OCI-LY1 (cell line): ENCODE measurements at regions not wholly inside any gene's neighbourhood (a gene's known extent, or its start where the extent isn't known, plus 50 kb on each side); places are given as distances from the start of the nearest gene placed in this dataset.

Source experiments
- H2AFZ ChIP-seq: fragments of 200-600 bp; sonication (generic), shearing (Covaris generic); 2 replicates; pipeline ENCODE4 v1.6.0; 2014; ENCODE audit warnings: antibody characterized with exemption, mild to moderate bottlenecking, low read length
- H3F3A ChIP-seq: fragments of 200-600 bp; sonication (generic), shearing (Covaris generic); 2 replicates; pipeline ENCODE4 v1.6.0; 2014; ENCODE audit warnings: mild to moderate bottlenecking, antibody characterized with exemption, low read length, moderate library complexity; ENCODE audit not compliant: insufficient read depth
- H3K27ac ChIP-seq: fragments of 200-600 bp; sonication (generic); 2 replicates; pipeline ENCODE4 v1.5.1; 2014; ENCODE audit warnings: low read length, mixed run types, mild to moderate bottlenecking, low read depth; ENCODE audit not compliant: poor library complexity, severe bottlenecking
- H3K27me3 ChIP-seq: fragments of 200-600 bp; sonication (generic); 2 replicates; pipeline ENCODE4 v1.6.0; 2014; ENCODE audit warnings: antibody characterized with exemption, mild to moderate bottlenecking, low read length, moderate library complexity; ENCODE audit not compliant: insufficient read depth
- H3K36me3 ChIP-seq: fragments of 200-600 bp; sonication (generic); 2 replicates; pipeline ENCODE4 v1.6.1; 2014; ENCODE audit warnings: mild to moderate bottlenecking, antibody characterized with exemption, low read length, moderate library complexity, mixed read lengths; ENCODE audit not compliant: insufficient read depth
- H3K4me1 ChIP-seq: fragments of 200-600 bp; sonication (generic); 2 replicates; pipeline ENCODE4 v1.5.1; 2014; ENCODE audit warnings: mild to moderate bottlenecking, low read length, moderate library complexity; ENCODE audit not compliant: insufficient read depth, severe bottlenecking
- H3K4me2 ChIP-seq: fragments of 200-600 bp; sonication (generic), shearing (Covaris generic); 2 replicates; pipeline ENCODE4 v1.6.1; 2014; ENCODE audit warnings: low read length
- H3K4me3 ChIP-seq: fragments of 200-600 bp; sonication (generic); 2 replicates; pipeline ENCODE4 v1.5.1; 2014; ENCODE audit warnings: low read length, low read depth, mild to moderate bottlenecking, mixed read lengths; ENCODE audit not compliant: poor library complexity, severe bottlenecking
- H3K79me2 ChIP-seq: fragments of 200-600 bp; shearing (Covaris generic); 2 replicates; pipeline ENCODE4 v1.6.1; 2016; ENCODE audit warnings: mixed run types, low read length, mixed read lengths; ENCODE audit not compliant: insufficient read depth
- H3K9ac ChIP-seq: fragments of 200-600 bp; sonication (generic), shearing (Covaris generic); 2 replicates; pipeline ENCODE4 v1.6.1; 2014; ENCODE audit warnings: mild to moderate bottlenecking, low read length, mixed read lengths
- H3K9me2 ChIP-seq: fragments of 200-600 bp; sonication (generic), shearing (Covaris generic); 2 replicates; pipeline ENCODE4 v1.6.1; 2014; ENCODE audit warnings: low read depth, mild to moderate bottlenecking, low read length, mixed read lengths
- H3K9me3 ChIP-seq: fragments of 200-600 bp; shearing (Covaris generic); 2 replicates; pipeline ENCODE4 v1.6.1; 2014; ENCODE audit warnings: low read length, mixed read lengths
- H4K20me1 ChIP-seq: fragments of 200-600 bp; sonication (generic), shearing (Covaris generic); 2 replicates; pipeline ENCODE4 v1.6.0; 2016; ENCODE audit warnings: mild to moderate bottlenecking, low read length; ENCODE audit not compliant: insufficient read depth
- CTCF ChIP-seq: fragments of 200-600 bp; sonication (generic), shearing (Covaris generic); IDR thresholded peaks from 2 replicates; pipeline ENCODE4 v1.5.1; 2017; ENCODE audit warnings: mild to moderate bottlenecking, antibody characterized with exemption, low read length, moderate library complexity, mixed read lengths
- EZH2 ChIP-seq: fragments of 200-600 bp; sonication (generic), shearing (Covaris generic); IDR thresholded peaks from 2 replicates; pipeline ENCODE4 v1.8.0; 2017; ENCODE audit warnings: borderline replicate concordance, mixed run types, mild to moderate bottlenecking, antibody characterized with exemption, low read length, moderate library complexity, mixed read lengths

GRCh38 chr3:152586974-152587373 lies 248.0 kb upstream of the P2RY1 start:
- no peaks in the 10 kb centered on the region for H3F3A ChIP-seq

GRCh38 chr3:152587861-152588260 lies 247.1 kb upstream of the P2RY1 start:
- Histone ChIP-seq H3K36me3 (no peaks in the 10 kb centered on the region), H4K20me1 (no peaks in the 10 kb centered on the region), H2AFZ (no peak overlapping the region), H3F3A (no peaks in the 10 kb centered on the region), H3K4me1 (no peaks in the 10 kb centered on the region), H3K27ac (no peak overlapping the region), H3K4me3 (no peak overlapping the region), H3K9ac (no peak overlapping the region), H3K9me2 (no peaks in the 10 kb centered on the region), H3K79me2 (no peaks in the 10 kb centered on the region), H3K9me3 (no peaks in the 10 kb centered on the region), H3K27me3 (no peaks in the 10 kb centered on the region), H3K4me2 (no peak overlapping the region)
- TF ChIP-seq EZH2 (no peak), CTCF (no peak)

More at GRCh38 chr3:152586974-152587373, 248.0 kb upstream of the P2RY1 start:
- H3K27me3 ChIP-seq, result no peaks in the 10 kb centered on the region
- no peak overlapping the region for H3K9ac ChIP-seq
- no peak for TF ChIP-seq CTCF
- TF ChIP-seq EZH2, result no peak
- no peak overlapping the region for H2AFZ ChIP-seq
- no peaks in the 10 kb centered on the region for H3K36me3 ChIP-seq
- no peak overlapping the region for H3K4me2 ChIP-seq
- no peaks in the 10 kb centered on the region for H3K79me2 ChIP-seq
- H3K27ac ChIP-seq, result no peak overlapping the region
- H3K9me2 ChIP-seq, result no peaks in the 10 kb centered on the region
- H3K4me3 ChIP-seq, result no peak overlapping the region
- no peaks in the 10 kb centered on the region for H4K20me1 ChIP-seq
- H3K9me3 ChIP-seq, result no peaks in the 10 kb centered on the region
- no peaks in the 10 kb centered on the region for H3K4me1 ChIP-seq

- no peaks in the 10 kb centered on the region for H3K4me1 ChIP-seq
- no peak for TF ChIP-seq EZH2
- no peaks in the 10 kb centered on the region for H4K20me1 ChIP-seq
- H3F3A ChIP-seq, result no peaks in the 10 kb centered on the region
- H3K4me3 ChIP-seq, result no peak overlapping the region
- H3K9me3 ChIP-seq, result no peaks in the 10 kb centered on the region
- no peak overlapping the region for H3K4me2 ChIP-seq
- H3K79me2 ChIP-seq, result no peaks in the 10 kb centered on the region
- H3K27me3 ChIP-seq, result no peaks in the 10 kb centered on the region
- no peaks in the 10 kb centered on the region for H3K9me2 ChIP-seq
- no peak overlapping the region for H3K27ac ChIP-seq
- H3K36me3 ChIP-seq, result no peaks in the 10 kb centered on the region
- no peak overlapping the region for H2AFZ ChIP-seq
- no peak overlapping the region for H3K9ac ChIP-seq
These were observed 245.3 kb upstream of the P2RY1 start for GRCh38 chr3:152589644-152590043.

GRCh38 chr3:152591515-152591914 lies 243.4 kb upstream of the P2RY1 start:
- TF ChIP-seq EZH2 (no peak), CTCF (no peak)
- Histone ChIP-seq H3K4me1 (peaks cover 2% of the 10 kb centered on the region), H4K20me1 (no peaks in the 10 kb centered on the region), H3K9ac (no peak overlapping the region), H3K27ac (no peak overlapping the region), H3K79me2 (no peaks in the 10 kb centered on the region), H3K4me2 (no peak overlapping the region), H3K36me3 (no peaks in the 10 kb centered on the region), H3F3A (no peaks in the 10 kb centered on the region), H3K9me2 (no peaks in the 10 kb centered on the region), H3K4me3 (no peak overlapping the region), H3K27me3 (no peaks in the 10 kb centered on the region), H3K9me3 (no peaks in the 10 kb centered on the region), H2AFZ (no peak overlapping the region)
